Erythroblast (primary cell): ENCODE measurements at regions not wholly inside any gene's neighbourhood (a gene's known extent, or its start where the extent isn't known, plus 50 kb on each side); places are given as distances from the start of the nearest gene placed in this dataset.

Experiments used
- DNase-seq, 2 experiments: peaks; one replicate each; lab custom pipeline; 2025; lab: John Stamatoyannopoulos, UW
- GATA1 ChIP-seq: IDR thresholded peaks from 2 replicates; pipeline ENCODE4 v1.6.1; 2011; ENCODE audit warnings: low read depth, mild to moderate bottlenecking, control low read depth, low read length, moderate library complexity
- POLR2A ChIP-seq: IDR thresholded peaks from 2 replicates; pipeline ENCODE4 v1.6.1; 2011; ENCODE audit warnings: mild to moderate bottlenecking, low read length

GRCh38 chr6:11283629-11284028, 51.2 kb upstream of the NEDD9 start:
- TF ChIP-seq GATA1 (no peak), POLR2A (no peak)
- no peak for DNase-seq

- TF ChIP-seq GATA1, result no peak
- TF ChIP-seq POLR2A, result no peak
- no peak for DNase-seq
Measured at GRCh38 chr6:11282875-11283274, 50.4 kb upstream of the NEDD9 start.
